ENCODE measurements at regions not wholly inside any gene's neighbourhood (a gene's known extent, or its start where the extent isn't known, plus 50 kb on each side); places are given as distances from the start of the nearest gene placed in this dataset.

DNA sequence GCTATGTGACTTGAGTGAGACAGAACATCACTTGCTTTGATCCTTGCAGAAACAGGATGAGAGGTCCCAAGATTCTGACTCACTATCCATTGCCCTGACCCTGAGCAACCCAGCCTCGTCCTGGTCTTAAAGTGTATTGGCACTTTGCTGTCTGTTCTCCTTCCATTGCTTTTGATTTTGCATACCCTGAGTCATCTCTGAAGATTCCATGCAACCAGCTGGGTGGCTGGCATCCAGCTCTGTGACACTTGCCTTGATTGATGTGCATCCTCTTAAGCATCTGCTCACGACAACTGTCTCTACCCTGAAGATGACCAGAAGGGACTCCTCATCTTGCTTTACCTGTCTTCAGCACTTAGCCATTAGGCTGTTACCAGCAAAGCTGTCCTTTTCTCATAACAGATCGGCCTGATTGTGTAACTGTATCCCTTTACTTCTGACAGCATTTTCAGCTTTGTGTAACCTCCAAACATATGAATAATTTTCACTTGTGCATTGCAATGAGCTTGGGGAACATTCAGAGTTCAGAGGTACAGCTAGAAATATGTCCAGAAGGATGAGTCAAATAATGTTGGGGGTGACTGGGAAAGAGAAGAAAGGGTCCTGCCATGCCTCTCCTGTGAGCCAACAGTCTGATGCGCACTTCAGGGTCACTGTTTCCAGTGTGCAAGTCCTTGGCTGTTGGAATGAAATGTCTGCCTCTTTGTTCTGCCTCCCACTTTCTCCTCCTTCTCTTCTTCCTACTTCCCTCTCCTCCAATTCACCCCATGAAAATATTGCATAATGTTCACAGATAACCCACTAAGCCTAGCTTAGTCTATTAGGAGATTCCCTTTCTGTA is 249.7 kb upstream of the OSR1 start:
- Histone ChIP-seq H3K9me3 (no peaks in the 10 kb centered on the region), H3K36me3 (no peaks in the 10 kb centered on the region), H3K4me3 (no peak overlapping the region), H3K27ac (no peak overlapping the region), H3K4me1 (no peaks in the 10 kb centered on the region), H3K27me3 (no peaks in the 10 kb centered on the region)
- TF ChIP-seq, protein P1, sequence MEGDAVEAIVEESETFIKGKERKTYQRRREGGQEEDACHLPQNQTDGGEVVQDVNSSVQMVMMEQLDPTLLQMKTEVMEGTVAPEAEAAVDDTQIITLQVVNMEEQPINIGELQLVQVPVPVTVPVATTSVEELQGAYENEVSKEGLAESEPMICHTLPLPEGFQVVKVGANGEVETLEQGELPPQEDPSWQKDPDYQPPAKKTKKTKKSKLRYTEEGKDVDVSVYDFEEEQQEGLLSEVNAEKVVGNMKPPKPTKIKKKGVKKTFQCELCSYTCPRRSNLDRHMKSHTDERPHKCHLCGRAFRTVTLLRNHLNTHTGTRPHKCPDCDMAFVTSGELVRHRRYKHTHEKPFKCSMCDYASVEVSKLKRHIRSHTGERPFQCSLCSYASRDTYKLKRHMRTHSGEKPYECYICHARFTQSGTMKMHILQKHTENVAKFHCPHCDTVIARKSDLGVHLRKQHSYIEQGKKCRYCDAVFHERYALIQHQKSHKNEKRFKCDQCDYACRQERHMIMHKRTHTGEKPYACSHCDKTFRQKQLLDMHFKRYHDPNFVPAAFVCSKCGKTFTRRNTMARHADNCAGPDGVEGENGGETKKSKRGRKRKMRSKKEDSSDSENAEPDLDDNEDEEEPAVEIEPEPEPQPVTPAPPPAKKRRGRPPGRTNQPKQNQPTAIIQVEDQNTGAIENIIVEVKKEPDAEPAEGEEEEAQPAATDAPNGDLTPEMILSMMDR (IDR thresholded peaks at IDR 0.05): no peak
- intact Hi-C loops (cut with DNase I): no loop called here
- DNase-seq (no peak), ATAC-seq (peak; percentile 69)

DNA sequence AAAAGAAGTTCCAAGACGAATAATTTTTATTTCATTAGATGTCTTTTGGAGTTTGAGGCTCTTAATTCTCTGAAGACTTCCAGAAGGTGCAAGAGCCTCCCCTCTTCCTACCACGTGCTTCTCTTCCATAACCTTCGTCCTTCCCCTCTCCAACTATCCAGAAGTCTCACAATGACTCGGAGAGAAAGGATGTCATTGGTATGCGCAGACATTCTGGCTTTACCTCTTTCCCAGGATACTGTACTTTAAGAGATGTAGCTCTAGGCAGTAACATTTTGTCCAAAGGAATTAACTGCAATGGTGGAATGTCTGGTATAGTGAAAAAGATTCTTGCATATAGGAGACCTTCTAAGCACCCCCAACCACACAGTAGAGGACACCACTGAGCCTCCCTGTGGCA is 249.0 kb upstream of the OSR1 start:
- no peak for ATAC-seq
- intact Hi-C loops (cut with DNase I): no loop called here
- TF ChIP-seq, protein P1 (IDR thresholded peaks at IDR 0.05): no peak

DNA sequence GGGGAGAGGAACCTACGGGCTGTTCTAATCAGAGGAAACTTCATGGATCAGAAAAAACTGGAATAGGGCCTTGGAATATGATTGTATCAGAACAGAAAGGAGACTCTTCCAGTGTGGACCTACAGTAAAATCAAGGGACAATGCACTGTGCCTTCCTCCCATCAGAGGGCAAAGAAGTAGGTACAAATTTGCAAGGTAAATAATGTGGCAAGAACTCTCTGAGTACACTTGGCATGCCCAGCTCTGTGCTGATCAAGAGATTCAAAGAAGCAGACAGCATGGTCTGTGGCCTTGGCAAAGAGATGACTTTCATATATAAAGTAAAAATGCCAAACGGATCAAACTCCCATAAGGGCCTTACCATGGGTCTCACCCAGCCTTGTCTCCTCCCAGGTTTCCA is 242.6 kb upstream of the OSR1 start:
- Histone ChIP-seq H3K27ac (no peak overlapping the region), H3K27me3 (no peaks in the 10 kb centered on the region), H3K36me3 (no peaks in the 10 kb centered on the region), H3K4me1 (no peaks in the 10 kb centered on the region), H3K4me3 (no peak overlapping the region), H3K9me3 (no peaks in the 10 kb centered on the region)
- DNase-seq (no peak), ATAC-seq (no peak)
- TF ChIP-seq, protein P1 (IDR thresholded peaks at IDR 0.05): no peak
- intact Hi-C loops (cut with DNase I): no loop called here

More for the DNA sequence above, 249.0 kb upstream of the OSR1 start:
- Histone ChIP-seq H3K27ac (no peak overlapping the region), H3K36me3 (no peaks in the 10 kb centered on the region), H3K9me3 (no peaks in the 10 kb centered on the region), H3K4me3 (no peak overlapping the region), H3K27me3 (no peaks in the 10 kb centered on the region), H3K4me1 (no peaks in the 10 kb centered on the region)
- DNase-seq: no peak

DNA sequence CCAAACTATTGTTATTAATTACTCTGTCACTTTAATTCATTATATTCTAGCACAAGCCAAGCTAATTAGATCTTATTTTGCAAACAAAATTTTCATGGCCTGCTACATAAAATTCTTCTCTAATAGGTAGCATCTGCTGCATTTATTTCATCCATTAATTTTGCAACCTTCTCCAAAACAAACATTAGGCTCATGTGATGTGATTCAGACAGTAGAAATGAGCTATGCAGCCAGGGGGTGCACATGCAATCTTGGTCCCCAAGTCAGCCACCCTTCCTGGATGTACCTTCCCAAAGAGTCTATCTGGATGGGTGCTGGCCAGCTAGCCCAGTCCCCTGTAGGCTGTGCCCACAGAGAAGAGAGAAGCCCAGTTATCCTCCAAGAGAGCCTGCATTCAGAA is 242.1 kb upstream of the OSR1 start:
- Histone ChIP-seq H3K4me3 (no peak overlapping the region), H3K9me3 (no peaks in the 10 kb centered on the region), H3K27ac (no peak overlapping the region), H3K27me3 (no peaks in the 10 kb centered on the region), H3K4me1 (no peaks in the 10 kb centered on the region), H3K36me3 (no peaks in the 10 kb centered on the region)
- intact Hi-C loops (cut with DNase I): no loop called here
- ATAC-seq (no peak), DNase-seq (no peak)
- TF ChIP-seq, protein P1 (IDR thresholded peaks at IDR 0.05): no peak

DNA sequence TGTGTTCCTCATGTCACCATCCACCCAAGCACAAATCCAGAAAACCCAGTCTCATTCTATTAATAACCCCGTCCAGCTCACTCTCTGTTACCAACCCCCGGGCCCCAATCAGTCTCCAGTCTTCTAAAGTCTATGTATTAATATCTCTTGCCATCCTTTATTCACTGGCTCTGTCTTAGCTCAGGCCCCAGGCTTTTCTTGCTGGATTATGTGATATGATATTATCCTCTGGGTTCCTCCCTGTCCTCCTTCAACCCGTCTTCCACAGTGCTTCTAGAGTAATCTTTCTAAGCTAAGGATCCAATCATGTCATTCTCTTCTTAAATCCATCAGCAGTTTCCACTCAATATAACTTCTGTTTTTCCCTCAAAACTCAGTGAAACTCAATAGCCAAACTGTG is 240.5 kb upstream of the OSR1 start:
- H3K9me3 ChIP-seq: no peaks in the 10 kb centered on the region
- H3K27ac ChIP-seq: no peak overlapping the region
- TF ChIP-seq, protein P1 (IDR thresholded peaks at IDR 0.05): no peak
- H3K4me1 ChIP-seq: no peaks in the 10 kb centered on the region
- ATAC-seq: no peak
- H3K27me3 ChIP-seq: no peaks in the 10 kb centered on the region
- no peaks in the 10 kb centered on the region for H3K36me3 ChIP-seq
- no peak overlapping the region for H3K4me3 ChIP-seq
- intact Hi-C loops (cut with DNase I): no loop called here
- DNase-seq: no peak

Measured in left lung (tissue), 4 donors.